ENCODE measurements at regions not wholly inside any gene's neighbourhood (a gene's known extent, or its start where the extent isn't known, plus 50 kb on each side); places are given as distances from the start of the nearest gene placed in this dataset.
"Not testable (repeated sequence)": the region's sequence is repeated elsewhere in the genome, so short reads cannot be mapped to it uniquely, and the experiment has no call there.

DNA sequence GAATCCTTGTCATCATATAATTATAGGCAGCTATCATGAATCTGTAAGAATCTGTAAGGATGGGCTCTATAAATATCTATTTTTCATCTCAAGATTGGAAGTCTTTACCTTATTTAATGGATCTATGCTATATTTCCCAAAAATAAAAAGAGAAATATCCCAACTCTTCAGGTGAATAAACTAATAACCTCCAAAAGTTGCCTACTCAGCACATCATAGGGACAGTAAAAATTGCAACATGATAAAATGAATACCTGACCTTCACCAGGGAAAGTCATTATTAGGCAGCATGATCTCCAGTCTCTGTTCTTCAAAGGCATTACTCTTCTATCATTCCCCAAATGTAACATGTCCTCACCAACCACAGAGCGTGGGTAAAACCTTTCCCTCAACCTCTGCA, 277.3 kb downstream of the RAB38 start:
- DNase-seq (ENCODE audit: low read depth), result no peak
- in situ Hi-C loops (cut with HindIII; ENCODE audit: low pct_unique_long_range_greater_than_20kb, low sequenced_read_pairs), result no loop called here

DNA sequence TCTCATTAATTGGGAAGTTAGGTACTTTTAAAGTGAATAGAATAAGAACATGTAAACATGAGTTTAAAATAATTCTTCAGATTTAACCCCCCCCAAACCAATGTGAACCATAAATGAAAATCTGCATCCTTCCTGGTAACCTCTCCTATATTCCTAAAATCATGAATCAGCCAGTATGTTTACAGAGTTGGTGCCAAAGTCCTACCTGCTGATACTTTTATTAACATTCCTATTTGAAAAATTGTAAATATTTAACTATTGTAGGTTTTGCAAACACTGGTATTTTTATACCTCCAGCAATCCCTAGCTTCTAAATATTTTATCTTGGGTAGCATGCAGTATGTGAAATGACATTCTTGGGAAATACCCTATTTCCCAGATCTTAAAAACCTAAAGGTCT, 278.2 kb downstream of the RAB38 start:
- in situ Hi-C loops (cut with HindIII; ENCODE audit: low pct_unique_long_range_greater_than_20kb, low sequenced_read_pairs), result no loop called here
- no peak for DNase-seq (ENCODE audit: low read depth)

DNA sequence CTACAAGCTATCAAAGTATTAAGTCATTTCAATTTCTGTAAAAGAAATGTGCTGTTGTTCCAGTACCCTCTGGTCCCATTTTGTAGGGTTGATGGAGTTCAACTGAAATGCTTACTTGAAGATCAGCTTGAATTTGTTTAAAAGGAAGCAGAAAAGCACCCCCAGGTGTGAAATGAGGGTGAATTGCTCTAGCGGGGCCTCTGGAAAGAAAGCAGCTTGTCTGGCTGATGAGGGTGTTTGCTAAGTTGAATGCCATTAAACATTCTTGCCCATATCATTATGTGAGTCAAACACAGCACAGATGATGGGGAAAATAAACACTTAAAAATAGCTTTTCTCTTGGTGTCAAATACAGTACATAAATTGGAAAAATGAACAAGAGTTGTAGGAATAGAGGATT, 280.3 kb downstream of the RAB38 start:
- in situ Hi-C loops (cut with HindIII; ENCODE audit: low pct_unique_long_range_greater_than_20kb, low sequenced_read_pairs), result no loop called here
- DNase-seq (ENCODE audit: low read depth), result no peak

DNA sequence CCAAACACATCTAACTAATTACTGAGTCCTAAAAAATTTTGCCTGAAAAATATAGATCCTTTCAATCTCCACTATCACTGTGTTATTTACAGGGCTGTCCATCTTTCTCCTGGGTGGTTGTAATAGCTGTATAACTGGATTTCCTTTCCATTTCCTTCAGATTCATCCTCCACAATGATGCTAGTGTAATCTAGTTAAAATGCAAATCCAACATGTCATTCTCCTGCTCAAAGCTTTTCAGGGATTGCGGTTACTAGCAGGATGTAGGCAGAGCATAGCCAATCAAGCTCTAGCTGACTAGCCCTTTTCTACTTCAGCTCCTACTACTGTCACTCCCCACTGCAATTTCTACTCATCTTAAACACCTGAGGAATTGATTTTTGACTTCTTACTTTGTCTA, 283.0 kb downstream of the RAB38 start:
- in situ Hi-C loops (cut with HindIII; ENCODE audit: low pct_unique_long_range_greater_than_20kb, low sequenced_read_pairs), result no loop called here
- no peak for DNase-seq (ENCODE audit: low read depth)

DNA sequence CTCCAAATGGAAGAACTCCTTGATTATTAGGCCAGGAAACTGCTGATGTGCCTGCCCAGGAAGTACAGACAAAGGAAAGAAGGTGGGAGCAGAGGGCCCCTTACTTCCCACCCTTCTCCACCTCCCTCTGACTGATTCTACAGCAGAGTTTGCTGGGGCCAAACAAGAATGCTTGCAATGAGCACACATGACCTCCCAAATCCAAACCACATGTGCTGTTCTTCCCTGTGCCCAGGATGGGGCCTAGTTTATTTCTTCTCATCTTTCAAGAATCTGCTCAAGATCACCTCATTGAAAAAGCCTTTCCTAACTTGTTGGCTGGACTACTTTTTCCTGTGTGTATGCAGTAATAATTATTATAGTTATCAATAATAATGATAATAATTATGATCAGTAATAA, 286.1 kb downstream of the RAB38 start:
- no peak for DNase-seq (ENCODE audit: low read depth)
- in situ Hi-C loops (cut with HindIII; ENCODE audit: low pct_unique_long_range_greater_than_20kb, low sequenced_read_pairs), result no loop called here

DNA sequence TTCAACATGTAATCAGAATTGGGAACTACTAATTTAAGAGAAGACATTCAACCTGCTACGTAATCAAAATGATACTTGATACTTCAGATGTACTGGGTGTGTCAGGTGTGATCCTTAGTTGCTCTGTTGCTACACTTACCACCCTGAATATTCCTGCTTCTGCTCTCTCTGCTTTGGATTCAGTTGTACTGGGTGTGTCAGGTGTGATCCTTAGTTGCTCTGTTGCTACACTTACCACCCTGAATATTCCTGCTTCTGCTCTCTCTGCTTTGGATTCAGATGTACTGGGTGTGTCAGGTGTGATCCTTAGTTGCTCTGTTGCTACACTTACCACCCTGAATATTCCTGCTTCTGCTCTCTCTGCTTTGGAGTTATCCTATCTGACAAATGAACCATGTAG, 290.2 kb downstream of the RAB38 start:
- in situ Hi-C loops (cut with HindIII; ENCODE audit: low pct_unique_long_range_greater_than_20kb, low sequenced_read_pairs); DNase-seq (ENCODE audit: low read depth): not testable (repeated sequence)

DNA sequence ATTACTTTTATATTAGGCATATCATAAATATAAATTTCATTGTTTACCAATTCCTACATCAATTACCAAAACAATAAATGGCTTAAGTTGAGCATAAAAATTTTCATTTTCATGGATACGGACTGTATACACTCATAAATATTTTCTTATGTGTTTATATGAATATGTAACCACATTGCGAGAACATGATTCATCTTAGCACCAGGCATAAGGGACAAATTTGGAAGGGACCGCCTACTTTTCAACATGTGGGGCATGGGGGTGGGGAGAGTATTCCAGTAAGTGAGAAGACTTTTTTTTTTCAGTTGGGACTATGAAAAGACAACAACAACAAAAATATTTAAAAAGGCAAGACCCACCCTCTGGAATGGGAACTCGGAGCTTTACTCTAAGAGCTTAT, 296.1 kb downstream of the RAB38 start:
- in situ Hi-C loops (cut with HindIII; ENCODE audit: low pct_unique_long_range_greater_than_20kb, low sequenced_read_pairs), result no loop called here

DNA sequence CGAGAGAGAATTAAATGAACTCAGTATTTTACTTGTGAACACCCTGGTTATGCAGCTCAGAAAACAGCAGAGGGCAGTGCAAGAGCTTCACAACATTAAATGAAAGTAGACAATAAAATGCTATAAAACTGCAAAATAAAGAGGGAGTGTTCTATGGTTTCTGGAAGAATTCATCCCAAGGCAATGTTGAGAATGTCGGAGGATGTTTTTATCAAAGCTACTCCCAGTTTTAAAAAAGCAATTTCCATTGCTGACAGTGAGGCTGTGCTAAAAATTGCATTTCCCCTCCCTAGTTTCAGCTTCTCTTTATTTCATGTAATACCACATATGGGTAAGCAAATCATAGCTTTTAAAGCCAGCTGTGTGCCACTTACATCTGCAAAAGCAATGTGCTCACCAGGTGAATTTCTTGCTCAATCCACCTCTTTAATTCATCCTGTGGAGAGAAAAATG, 296.8 kb downstream of the RAB38 start:
- in situ Hi-C loops (cut with HindIII; ENCODE audit: low pct_unique_long_range_greater_than_20kb, low sequenced_read_pairs), result no loop called here
- DNase-seq (ENCODE audit: low read depth), result peak; percentile 6

More for the DNA sequence above, 296.1 kb downstream of the RAB38 start:
- DNase-seq (ENCODE audit: low read depth), result no peak

DNA sequence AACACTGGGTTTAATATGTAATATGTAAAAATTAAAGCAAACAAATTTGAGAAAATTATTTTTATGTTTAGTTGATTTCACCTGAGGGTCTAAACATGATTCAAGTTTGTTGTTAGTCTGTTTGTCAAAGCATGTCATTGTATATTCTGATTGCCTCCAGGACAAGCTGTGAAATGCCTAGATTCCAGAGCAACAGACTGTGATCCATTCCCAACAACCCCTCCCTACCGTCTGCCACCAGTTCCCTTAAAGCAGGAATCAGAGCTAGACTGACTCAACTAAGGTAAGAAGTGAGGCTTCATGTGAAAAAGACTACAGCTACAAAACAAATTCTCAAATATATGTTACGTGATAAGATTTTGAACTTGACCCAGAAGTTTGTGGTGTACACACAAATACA, 304.2 kb downstream of the RAB38 start:
- in situ Hi-C loops (cut with HindIII; ENCODE audit: low pct_unique_long_range_greater_than_20kb, low sequenced_read_pairs), result no loop called here
- no peak for DNase-seq (ENCODE audit: low read depth)

DNA sequence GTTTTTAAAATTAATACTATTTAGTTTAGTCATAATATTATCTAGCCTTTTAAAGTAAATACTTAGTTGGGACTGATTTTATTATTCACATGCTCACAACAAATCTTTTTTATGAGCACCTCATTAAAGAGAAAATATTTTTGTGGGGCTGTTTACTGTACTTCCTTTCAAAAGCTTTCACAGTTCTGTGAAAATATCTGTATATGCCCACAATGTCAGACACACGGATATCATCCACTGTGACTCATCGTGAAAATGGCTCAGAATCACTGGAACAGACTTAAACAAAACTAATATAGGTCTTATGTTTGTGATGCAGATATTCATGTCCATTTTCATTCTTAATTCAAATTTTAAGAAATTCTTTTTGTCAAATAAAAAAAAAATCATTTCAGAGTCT, 305.2 kb downstream of the RAB38 start:
- in situ Hi-C loops (cut with HindIII; ENCODE audit: low pct_unique_long_range_greater_than_20kb, low sequenced_read_pairs), result no loop called here
- DNase-seq (ENCODE audit: low read depth), result no peak

DNA sequence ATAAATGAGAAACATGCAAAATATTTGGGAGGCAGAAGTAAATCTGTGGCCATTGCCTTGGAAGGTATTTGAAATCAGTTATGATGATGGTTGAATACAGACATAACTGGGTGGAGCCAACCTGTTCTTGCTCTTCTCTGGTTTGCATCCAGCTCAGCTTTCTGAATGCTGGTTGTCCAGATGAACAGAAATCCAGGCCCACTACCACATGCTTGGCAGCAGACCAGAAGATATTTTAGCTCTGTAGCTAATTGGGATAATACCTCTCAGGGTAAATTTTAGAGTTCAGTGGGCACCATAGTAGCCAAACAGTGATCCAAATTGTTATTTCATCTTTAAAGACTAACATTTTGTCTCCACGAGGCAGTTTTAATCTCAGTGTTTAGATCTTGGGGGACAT, 308.3 kb downstream of the RAB38 start:
- DNase-seq (ENCODE audit: low read depth), result no peak
- in situ Hi-C loops (cut with HindIII; ENCODE audit: low pct_unique_long_range_greater_than_20kb, low sequenced_read_pairs), result no loop called here

DNA sequence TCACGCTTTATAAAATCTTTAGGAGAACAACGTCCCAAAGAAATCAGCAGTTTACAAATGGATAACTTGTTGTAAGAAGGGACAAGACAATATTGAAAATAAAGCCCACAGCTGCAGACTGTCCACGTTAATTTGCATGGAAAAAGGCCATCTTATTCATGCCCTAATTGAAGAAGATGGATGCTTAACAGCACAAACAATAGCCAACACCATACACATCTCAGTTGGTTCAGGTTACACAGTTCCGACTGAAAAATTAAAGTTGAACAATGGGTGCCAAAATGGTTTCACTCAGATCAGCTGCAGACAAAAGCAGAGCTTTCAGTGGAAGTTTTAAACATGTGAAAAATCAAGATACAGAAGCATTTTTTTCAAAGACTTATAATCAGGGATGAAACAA, 314.2 kb downstream of the RAB38 start:
- no peak for DNase-seq (ENCODE audit: low read depth)
- in situ Hi-C loops (cut with HindIII; ENCODE audit: low pct_unique_long_range_greater_than_20kb, low sequenced_read_pairs), result no loop called here

DNA sequence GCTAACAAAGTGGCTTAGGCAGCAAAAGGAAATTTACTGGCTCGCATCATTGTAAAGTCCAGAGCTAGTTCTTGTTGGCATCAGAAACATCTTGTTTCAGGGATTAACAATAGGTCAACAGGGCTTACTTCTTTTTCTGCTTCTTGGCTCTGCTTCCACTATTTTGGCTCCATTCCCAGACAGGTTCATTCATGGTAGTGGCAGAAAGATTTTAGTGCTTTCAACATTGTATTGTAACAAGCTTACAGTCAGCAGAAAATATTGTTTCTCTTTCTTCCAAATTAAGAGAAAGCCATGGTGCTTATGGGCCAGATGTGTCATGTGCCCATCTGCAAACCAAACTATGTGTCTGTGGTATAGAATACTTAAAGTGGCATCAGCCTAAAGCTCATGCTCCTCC, 315.6 kb downstream of the RAB38 start:
- in situ Hi-C loops (cut with HindIII; ENCODE audit: low pct_unique_long_range_greater_than_20kb, low sequenced_read_pairs), result no loop called here
- DNase-seq (ENCODE audit: low read depth), result no peak

DNA sequence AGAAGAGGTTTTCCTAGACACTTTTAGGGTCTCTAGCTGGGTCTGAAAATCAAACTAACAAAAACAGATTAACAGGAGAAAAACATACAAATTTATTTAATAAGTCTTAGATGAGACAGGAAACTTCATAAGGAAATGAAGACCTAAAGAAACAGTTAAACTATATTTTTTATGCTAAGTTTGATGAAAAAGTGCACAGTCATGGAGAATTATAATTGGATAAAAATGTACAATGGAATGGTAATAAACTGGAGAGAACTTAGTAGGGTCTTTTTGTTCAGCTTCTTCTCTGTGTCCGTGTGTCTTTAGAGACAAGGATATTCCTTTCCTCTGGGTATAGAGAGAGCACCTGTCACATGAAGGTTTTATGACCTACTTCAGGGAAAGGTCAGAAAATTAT, 323.4 kb downstream of the RAB38 start:
- in situ Hi-C loops (cut with HindIII; ENCODE audit: low pct_unique_long_range_greater_than_20kb, low sequenced_read_pairs), result no loop called here
- no peak for DNase-seq (ENCODE audit: low read depth)

DNA sequence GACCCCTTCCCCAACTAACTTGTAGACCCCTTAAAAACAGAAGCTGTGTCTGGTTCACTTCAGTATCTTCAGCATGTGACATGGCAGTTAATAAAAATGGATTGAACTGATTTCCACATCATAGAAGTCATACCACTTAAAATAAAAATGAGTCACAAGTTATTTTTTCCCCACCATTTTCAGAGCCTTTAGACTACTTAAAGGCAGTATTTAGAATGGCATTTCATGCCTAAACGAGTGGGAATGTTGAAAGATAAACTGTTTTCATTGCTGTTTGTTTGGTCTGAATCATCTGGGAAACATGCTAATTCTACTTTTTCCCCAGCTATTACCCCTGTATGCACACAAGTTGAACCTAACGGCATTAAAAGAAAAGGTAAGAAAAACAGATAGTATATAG, 324.0 kb downstream of the RAB38 start:
- in situ Hi-C loops (cut with HindIII; ENCODE audit: low pct_unique_long_range_greater_than_20kb, low sequenced_read_pairs), result no loop called here
- no peak for DNase-seq (ENCODE audit: low read depth)

DNA sequence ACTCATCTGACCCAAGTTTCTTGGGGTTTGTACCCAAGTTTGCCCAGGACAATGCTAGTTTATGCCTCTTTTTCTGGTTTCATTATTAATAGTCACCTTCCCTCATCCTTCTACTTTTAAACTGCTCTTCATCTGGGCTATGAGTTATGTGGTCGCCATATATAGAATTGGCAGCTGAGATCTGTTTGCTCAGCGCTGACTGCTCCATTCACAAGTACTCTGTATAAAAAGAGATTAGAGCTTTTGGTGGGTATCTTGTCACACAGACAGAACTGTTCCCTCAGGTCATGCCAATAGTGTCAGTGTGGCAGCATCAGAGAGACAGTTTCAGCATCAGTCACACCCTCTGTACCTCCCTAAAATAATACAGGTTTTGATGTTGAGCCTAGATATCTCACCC, 326.0 kb downstream of the RAB38 start:
- no peak for DNase-seq (ENCODE audit: low read depth)
- in situ Hi-C loops (cut with HindIII; ENCODE audit: low pct_unique_long_range_greater_than_20kb, low sequenced_read_pairs), result no loop called here

DNA sequence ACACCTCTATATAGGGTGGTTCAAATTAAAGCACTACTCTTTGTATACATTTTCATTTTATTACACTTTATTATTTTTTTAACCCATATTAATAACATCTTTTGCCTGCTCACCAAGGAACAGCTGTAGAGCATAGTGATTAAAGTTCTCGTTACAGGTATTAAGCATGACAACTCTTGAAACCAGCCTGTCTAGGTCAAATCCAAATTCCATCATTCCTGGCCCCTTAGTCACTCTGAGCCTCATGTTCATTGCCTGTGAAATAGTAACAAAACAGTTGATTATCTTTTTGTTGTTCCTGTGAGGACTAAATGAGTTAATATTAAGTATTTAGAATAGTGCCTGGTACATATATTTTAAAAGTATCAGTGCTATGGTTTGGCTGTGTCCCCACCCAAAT, 334.5 kb downstream of the RAB38 start:
- in situ Hi-C loops (cut with HindIII; ENCODE audit: low pct_unique_long_range_greater_than_20kb, low sequenced_read_pairs), result no loop called here
- no peak for DNase-seq (ENCODE audit: low read depth)

DNA sequence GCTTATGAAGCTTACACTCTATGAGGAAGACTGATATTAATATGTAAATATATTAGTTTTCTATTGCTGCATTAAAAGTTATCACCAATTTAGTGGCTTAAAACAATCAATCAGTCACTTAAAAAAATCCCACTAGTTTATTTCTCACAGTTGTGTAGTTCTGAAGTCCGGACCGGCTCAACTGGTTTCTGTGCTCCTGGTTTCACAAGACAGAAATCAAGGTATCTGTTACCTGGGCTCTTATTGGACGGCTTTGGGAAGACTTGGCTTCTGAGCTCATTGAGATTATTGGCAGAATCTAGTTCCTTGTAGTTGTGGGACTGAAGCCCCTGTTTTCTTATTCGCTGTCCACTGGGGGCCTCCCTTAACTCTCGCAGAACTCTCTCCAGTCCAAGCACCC, 343.0 kb downstream of the RAB38 start:
- in situ Hi-C loops (cut with HindIII; ENCODE audit: low pct_unique_long_range_greater_than_20kb, low sequenced_read_pairs), result no loop called here
- DNase-seq (ENCODE audit: low read depth), result no peak

DNA sequence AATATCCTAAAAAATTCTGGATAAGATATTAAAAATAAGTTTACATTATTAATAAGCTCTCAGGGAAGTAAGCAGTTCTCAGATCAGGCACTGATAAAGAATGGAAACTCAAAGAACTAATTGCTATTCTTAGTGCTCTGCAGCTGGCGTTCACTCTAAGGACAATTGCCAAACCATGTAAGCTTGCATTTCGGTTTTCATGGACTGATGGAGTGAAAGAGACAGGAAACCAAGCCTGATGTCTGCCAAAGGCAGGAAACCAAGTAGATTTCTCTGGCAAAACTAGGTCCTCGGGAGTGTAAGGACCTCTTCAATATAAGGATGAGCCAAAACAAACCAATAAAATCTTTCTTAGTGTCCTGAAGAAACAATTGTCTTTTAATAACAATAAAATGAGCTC, 355.2 kb downstream of the RAB38 start:
- DNase-seq (ENCODE audit: low read depth), result no peak
- in situ Hi-C loops (cut with HindIII; ENCODE audit: low pct_unique_long_range_greater_than_20kb, low sequenced_read_pairs), result no loop called here

DNA sequence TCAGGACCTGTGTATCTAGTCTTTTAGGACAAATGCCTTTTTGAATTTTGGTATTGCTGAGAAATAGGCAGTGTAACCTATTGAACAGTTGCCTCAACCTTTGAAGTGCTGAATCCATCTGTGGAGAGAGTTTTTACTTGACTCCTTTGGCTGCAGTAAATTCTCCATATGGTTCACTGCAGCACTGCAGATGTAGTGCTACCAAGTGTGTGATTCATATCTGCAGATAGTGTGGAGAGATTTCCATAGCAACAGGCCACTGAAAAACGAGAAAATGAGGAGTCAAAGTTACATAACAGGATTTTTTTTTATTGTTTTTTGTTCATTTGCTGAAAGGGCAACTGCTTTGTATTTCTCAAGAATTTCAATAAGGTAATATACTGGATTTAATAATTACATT, 356.1 kb downstream of the RAB38 start:
- DNase-seq (ENCODE audit: low read depth), result no peak
- in situ Hi-C loops (cut with HindIII; ENCODE audit: low pct_unique_long_range_greater_than_20kb, low sequenced_read_pairs), result no loop called here

Measured in Caki2 (cell line).